ENCODE measurements at regions not wholly inside any gene's neighbourhood (a gene's known extent, or its start where the extent isn't known, plus 50 kb on each side); places are given as distances from the start of the nearest gene placed in this dataset.

DNA sequence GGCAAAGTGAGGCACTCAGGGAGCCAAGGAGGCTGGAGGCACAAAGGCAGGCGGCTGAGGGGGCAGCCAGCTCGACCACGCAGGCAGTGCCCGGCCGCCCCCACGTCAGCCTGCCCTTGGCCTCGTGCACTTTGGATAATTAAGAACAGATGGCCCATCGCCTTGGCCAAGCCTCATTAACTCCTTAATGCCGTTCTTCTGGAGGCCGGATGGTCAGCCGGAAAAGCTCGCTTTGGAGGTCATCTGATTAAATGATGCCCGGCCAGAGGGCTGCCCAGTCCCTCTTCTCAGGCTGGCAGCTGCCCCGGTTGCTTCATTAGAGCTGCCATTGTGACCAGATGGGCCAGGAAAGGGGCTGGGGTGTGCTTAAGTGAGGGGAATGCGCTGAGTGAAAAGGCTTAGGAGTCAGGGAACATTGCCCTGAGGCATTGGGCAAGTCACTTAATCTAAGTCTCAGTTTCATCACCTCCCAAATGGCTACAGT, 364.0 kb downstream of the NPIPA8 start:
- no peak for TF ChIP-seq POLR2AphosphoS5 (IDR thresholded peaks at IDR 0.05)
- TF ChIP-seq, protein P1, sequence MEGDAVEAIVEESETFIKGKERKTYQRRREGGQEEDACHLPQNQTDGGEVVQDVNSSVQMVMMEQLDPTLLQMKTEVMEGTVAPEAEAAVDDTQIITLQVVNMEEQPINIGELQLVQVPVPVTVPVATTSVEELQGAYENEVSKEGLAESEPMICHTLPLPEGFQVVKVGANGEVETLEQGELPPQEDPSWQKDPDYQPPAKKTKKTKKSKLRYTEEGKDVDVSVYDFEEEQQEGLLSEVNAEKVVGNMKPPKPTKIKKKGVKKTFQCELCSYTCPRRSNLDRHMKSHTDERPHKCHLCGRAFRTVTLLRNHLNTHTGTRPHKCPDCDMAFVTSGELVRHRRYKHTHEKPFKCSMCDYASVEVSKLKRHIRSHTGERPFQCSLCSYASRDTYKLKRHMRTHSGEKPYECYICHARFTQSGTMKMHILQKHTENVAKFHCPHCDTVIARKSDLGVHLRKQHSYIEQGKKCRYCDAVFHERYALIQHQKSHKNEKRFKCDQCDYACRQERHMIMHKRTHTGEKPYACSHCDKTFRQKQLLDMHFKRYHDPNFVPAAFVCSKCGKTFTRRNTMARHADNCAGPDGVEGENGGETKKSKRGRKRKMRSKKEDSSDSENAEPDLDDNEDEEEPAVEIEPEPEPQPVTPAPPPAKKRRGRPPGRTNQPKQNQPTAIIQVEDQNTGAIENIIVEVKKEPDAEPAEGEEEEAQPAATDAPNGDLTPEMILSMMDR (IDR thresholded peaks at IDR 0.05), result no peak
